HCT116 (cell line): ENCODE measurements at regions not wholly inside any gene's neighbourhood (a gene's known extent, or its start where the extent isn't known, plus 50 kb on each side); places are given as distances from the start of the nearest gene placed in this dataset.

Experiments
- ATAC-seq: fragments of 200-7000 bp; cut with Tn5 transposase; 2 replicates; pipeline ENCODE4 v1.9.1; 2020; ENCODE audit warnings: mild to moderate bottlenecking, moderate library complexity
- BruUV-seq: library from RNA; stranded (reverse); fragments of 400-500 nt; replicated peaks from 2 replicates; lab custom pipeline; 2021; lab: Mats Ljungman, UMichigan
- CTCF ChIA-PET: fragments of 300-600 bp; sonication (Branson Sonifier 250); formaldehyde crosslinking; loops from one replicate; lab custom pipeline; 2021; ENCODE audit warnings: antibody characterized with exemption; lab: Charles Lee
- POLR2A ChIA-PET: fragments of 300-600, 350-600 bp; sonication (Branson Sonifier 250); formaldehyde crosslinking; loops from one replicate; lab custom pipeline; 2021; ENCODE audit warnings: antibody characterized with exemption; lab: Charles Lee
- RAD21 ChIA-PET, 2 experiments: fragments of 300-600 bp; sonication (Branson Sonifier 250); formaldehyde crosslinking; loops; one replicate each; lab custom pipeline; 2023; ENCODE audit warnings: low total read pairs in 2 of 2; ENCODE audit not compliant: uncharacterized antibody in 2 of 2, unreplicated experiment in 2 of 2, low non-redundant PET in 1 of 2; lab: Charles Lee
- DNase-seq: peaks from one replicate; pipeline ENCODE4 v3.0.0-alpha.2; 2010; ENCODE audit warnings: low read depth, low spot score
- H2AFZ ChIP-seq: fragments of 200-600 bp; shearing (Covaris generic), sonication (generic); 2 replicates; pipeline ENCODE4 v1.6.1; 2017; ENCODE audit warnings: low read depth, mixed run types, mixed read lengths, antibody characterized with exemption, low read length; ENCODE audit not compliant: poor library complexity, severe bottlenecking
- H3K27ac ChIP-seq: 2 replicates; pipeline ENCODE4 v1.5.1; 2012; ENCODE audit warnings: low read depth, low read length
- H3K27me3 ChIP-seq: fragments of 200-600 bp; sonication (generic); 2 replicates; pipeline ENCODE4 v1.6.1; 2016; ENCODE audit warnings: mixed run types, low read length, mixed read lengths; ENCODE audit not compliant: insufficient read depth
- H3K36me3 ChIP-seq, 2 experiments: fragments of 200-500 bp in 1 of 2; fragments of 200-600 bp in 1 of 2; sonication (Bioruptor generic) in 1 of 2; sonication (generic) in 1 of 2; 2 replicates each; pipeline versions ENCODE4 v1.5.1 to v1.6.1; 2014 to 2016; ENCODE audit warnings: low read length in 2 of 2, inconsistent platforms in 1 of 2, mixed read lengths in 1 of 2, mixed run types in 1 of 2; ENCODE audit not compliant: insufficient read depth in 2 of 2, control insufficient read depth in 1 of 2
- H3K4me1 ChIP-seq, 2 experiments: fragments of 200-600 bp in 1 of 2; sonication (generic) in 1 of 2; 2 replicates each; pipeline versions ENCODE4 v1.5.1 to v1.6.1; 2012 to 2017; ENCODE audit warnings: low read length in 2 of 2, inconsistent platforms in 1 of 2, mild to moderate bottlenecking in 1 of 2, mixed read lengths in 1 of 2, mixed run types in 1 of 2, moderate library complexity in 1 of 2; ENCODE audit not compliant: insufficient read depth in 2 of 2, control insufficient read depth in 1 of 2
- H3K4me2 ChIP-seq: fragments of 200-600 bp; sonication (generic); 2 replicates; pipeline ENCODE4 v1.6.1; 2017; ENCODE audit warnings: mixed run types, low read length, mixed read lengths
- H3K4me3 ChIP-seq, 2 experiments: fragments of 200-600 bp in 1 of 2; sonication (generic) in 1 of 2; replicated peaks in 1 of 2; 2 replicates each; pipeline ENCODE4 v1.5.1; 2011 to 2016; ENCODE audit warnings: low read length in 2 of 2, control low read depth in 1 of 2, low read depth in 1 of 2, mild to moderate bottlenecking in 1 of 2, mixed read lengths in 1 of 2, mixed run types in 1 of 2
- H3K79me2 ChIP-seq: fragments of 200-600 bp; sonication (generic); 2 replicates; pipeline ENCODE4 v1.6.1; 2017; ENCODE audit warnings: mild to moderate bottlenecking, mixed run types, low read length, moderate library complexity, mixed read lengths; ENCODE audit not compliant: insufficient read depth
- H3K9ac ChIP-seq: fragments of 200-600 bp; sonication (generic); 2 replicates; pipeline ENCODE4 v1.6.1; 2016; ENCODE audit warnings: low read length, mixed read lengths
- H3K9me2 ChIP-seq: fragments of 200-600 bp; sonication (generic), shearing (Covaris generic); 2 replicates; pipeline ENCODE4 v1.6.1; 2017; ENCODE audit warnings: mixed run types, mild to moderate bottlenecking, moderate library complexity; ENCODE audit not compliant: insufficient read depth
- H3K9me3 ChIP-seq, 2 experiments: fragments of 200-500 bp in 1 of 2; fragments of 200-600 bp in 1 of 2; sonication (Bioruptor generic) in 1 of 2; sonication (generic) in 1 of 2; 2 replicates each; pipeline ENCODE4 v1.6.1; 2014 to 2017; ENCODE audit warnings: low read length in 2 of 2, mixed read lengths in 2 of 2, inconsistent platforms in 1 of 2, low read depth in 1 of 2, mild to moderate bottlenecking in 1 of 2, mixed run types in 1 of 2, moderate library complexity in 1 of 2; ENCODE audit not compliant: control insufficient read depth in 1 of 2, insufficient read depth in 1 of 2
- H4K20me1 ChIP-seq: fragments of 200-600 bp; sonication (generic), shearing (Covaris generic); 2 replicates; pipeline ENCODE4 v1.6.1; 2017; ENCODE audit warnings: mixed run types, mild to moderate bottlenecking, moderate library complexity; ENCODE audit not compliant: insufficient read depth
- ATF3 ChIP-seq: IDR thresholded peaks from 2 replicates; pipeline ENCODE4 v1.6.1; 2012
- EGR1 ChIP-seq: IDR thresholded peaks from 2 replicates; pipeline ENCODE4 v1.6.1; 2012; ENCODE audit warnings: low read depth
- EZH2 ChIP-seq: fragments of 200-600 bp; sonication (generic); IDR thresholded peaks from 2 replicates; pipeline ENCODE4 v1.6.1; 2017; ENCODE audit warnings: antibody characterized with exemption, mixed run types
- FOSL1 ChIP-seq: IDR thresholded peaks from 2 replicates; pipeline ENCODE4 v1.6.1; 2012; ENCODE audit warnings: low read depth
- JUND ChIP-seq: IDR thresholded peaks from 2 replicates; pipeline ENCODE4 v1.6.1; 2012
- YY1 ChIP-seq: IDR thresholded peaks from 2 replicates; pipeline ENCODE4 v1.6.1; 2011; ENCODE audit warnings: low read length, low read depth, moderate library complexity, mild to moderate bottlenecking; ENCODE audit not compliant: insufficient replicate concordance; ENCODE audit errors: extremely low read depth
- ZFX ChIP-seq: fragments of 450-650 bp; IDR thresholded peaks from 2 replicates; pipeline ENCODE4 v1.6.1; 2017
- intact Hi-C: fragments of 100-400 bp; cut with micrococcal nuclease; formaldehyde crosslinking; loops from 2 replicates; pipeline ENCODE4 v1.10.0; 2022

DNA sequence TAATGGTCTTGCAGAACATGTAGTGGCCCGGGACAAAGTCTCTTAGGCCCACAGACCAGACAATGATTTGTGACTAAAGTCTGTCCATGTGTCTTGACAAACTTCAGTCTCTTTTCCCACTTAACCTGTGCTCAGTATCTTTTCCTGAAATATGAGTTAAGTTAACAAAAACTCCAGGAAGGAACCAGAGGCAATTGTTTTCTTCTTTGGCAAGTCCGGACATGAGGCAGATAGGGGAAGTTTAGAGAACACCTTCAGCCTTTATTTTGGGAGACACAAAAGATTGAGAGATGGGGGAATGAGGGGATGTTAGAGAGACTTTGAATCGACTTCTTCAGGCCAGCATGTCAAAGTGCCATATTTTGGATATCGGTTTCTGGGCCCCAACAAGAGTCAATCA is 80.2 kb upstream of the FRMPD4 start:
- RAD21 ChIA-PET = no interaction called here
- H3K9me3 ChIP-seq = no peaks in the 10 kb centered on the region
- H3K79me2 ChIP-seq = no peaks in the 10 kb centered on the region
- H3K36me3 ChIP-seq = no peaks in the 10 kb centered on the region
- intact Hi-C loops = no loop called here
- TF ChIP-seq JUND (no peak), EGR1 (no peak), ZFX (no peak), ATF3 (no peak)
- no peak overlapping the region for H3K9ac ChIP-seq
- no peaks in the 10 kb centered on the region for H3K27me3 ChIP-seq
- DNase-seq (no peak), ATAC-seq (no peak)
- CTCF ChIA-PET = no interaction called here
- no peak overlapping the region for H2AFZ ChIP-seq
- POLR2A ChIA-PET = no interaction called here
- no peaks in the 10 kb centered on the region for H4K20me1 ChIP-seq
- H3K4me3 ChIP-seq = no peak overlapping the region
- H3K4me1 ChIP-seq = no peaks in the 10 kb centered on the region
- H3K9me2 ChIP-seq = no peaks in the 10 kb centered on the region
- no TSS peak for BruUV-seq
- H3K4me2 ChIP-seq = no peak overlapping the region
- H3K27ac ChIP-seq = no peak overlapping the region

DNA sequence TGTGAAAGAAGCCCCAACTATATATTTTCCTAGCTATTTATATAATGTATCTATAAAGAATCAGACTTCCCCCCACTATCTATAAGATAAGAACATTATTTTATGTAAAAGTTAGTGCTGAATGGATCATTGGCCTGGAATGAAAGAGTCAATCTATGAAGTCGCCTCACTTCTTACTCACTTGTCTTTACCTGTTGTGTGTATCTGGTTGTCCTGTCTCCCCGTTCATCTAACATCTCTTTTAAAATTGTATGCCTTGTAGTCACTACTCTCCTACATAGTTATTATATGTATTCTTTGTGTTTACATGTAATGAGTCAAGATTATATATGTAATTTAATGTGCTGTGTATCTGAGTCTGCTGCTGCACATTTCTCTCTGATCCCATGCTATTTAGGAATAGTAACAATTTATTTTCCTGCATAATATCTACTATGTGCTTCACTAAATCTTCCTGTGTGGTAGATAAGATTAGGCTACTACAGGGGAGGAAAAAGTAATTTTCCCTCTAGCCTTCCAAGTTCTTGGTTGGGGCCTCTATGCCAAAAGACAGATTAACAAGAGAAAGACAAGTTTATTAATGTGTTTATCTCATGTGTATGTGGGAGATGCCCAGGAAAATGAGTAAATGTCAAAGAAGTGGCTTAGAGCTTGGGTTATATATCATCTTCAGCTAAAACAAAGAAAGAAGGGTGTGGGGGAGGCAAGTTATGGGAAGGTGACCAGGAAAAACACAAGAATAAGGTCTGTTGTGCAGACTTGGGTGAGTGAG is 77.6 kb upstream of the FRMPD4 start:
- DNase-seq (no peak), ATAC-seq (no peak)
- CTCF ChIA-PET = no interaction called here
- Histone ChIP-seq H3K4me1 (no peaks in the 10 kb centered on the region), H3K79me2 (no peaks in the 10 kb centered on the region), H3K36me3 (no peaks in the 10 kb centered on the region), H3K4me2 (no peak overlapping the region), H3K9ac (no peak overlapping the region), H3K9me2 (no peaks in the 10 kb centered on the region), H3K9me3 (no peaks in the 10 kb centered on the region), H4K20me1 (no peaks in the 10 kb centered on the region), H3K27me3 (no peaks in the 10 kb centered on the region), H3K4me3 (no peak overlapping the region), H3K27ac (no peak overlapping the region), H2AFZ (no peak overlapping the region)
- intact Hi-C loops = no loop called here
- RAD21 ChIA-PET = no interaction called here
- TF ChIP-seq EZH2 = no peak
- TF ChIP-seq YY1 = no peak
- TF ChIP-seq FOSL1 = no peak
- no TSS peak for BruUV-seq
- POLR2A ChIA-PET = no interaction called here
